ENCODE measurements at regions not wholly inside any gene's neighbourhood (a gene's known extent, or its start where the extent isn't known, plus 50 kb on each side); places are given as distances from the start of the nearest gene placed in this dataset.

DNA sequence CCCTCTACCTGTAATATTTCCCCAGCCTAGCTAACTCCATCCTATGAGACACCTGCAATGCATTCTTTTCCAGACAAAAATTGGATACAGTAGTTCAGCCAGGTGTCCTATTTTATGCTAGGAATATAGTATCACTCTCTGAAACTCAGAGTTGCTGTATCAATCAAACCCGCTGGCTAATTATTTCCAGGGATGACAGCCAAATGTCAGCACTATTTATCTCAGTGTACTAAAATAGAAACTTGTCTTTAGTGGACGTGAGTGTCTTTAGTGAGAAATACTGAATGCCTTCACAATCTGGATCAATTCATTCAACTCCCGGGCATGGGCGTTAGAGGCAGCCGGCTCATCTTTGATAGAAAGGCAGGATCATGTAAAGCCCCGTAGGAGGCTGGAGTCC is 196.2 kb downstream of the RBM46 start:
- ChIA-PET POLR2A (no interaction called here), CTCF (interaction anchor here (0.8 to 2.0 kb wide), 3 partner anchors 170 to 379 kb away, joined by 3 to 7 read pairs (median 4); no protein-coding TSS in a partner anchor)
- dilution Hi-C loops (cut with MboI; ENCODE audit: extremely low pct_ligation_motif_present, low sequenced_read_pairs) (no loop called here), intact Hi-C loops (cut with micrococcal nuclease) (no loop called here)
- TF ChIP-seq, protein P1, sequence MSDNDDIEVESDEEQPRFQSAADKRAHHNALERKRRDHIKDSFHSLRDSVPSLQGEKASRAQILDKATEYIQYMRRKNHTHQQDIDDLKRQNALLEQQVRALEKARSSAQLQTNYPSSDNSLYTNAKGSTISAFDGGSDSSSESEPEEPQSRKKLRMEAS (IDR thresholded peaks at IDR 0.05; ENCODE audit: insufficient read depth, insufficient read length): no peak
- H3K27me3 ChIP-seq (ENCODE audit: control insufficient read depth in 2 of 2, insufficient read depth in 2 of 2, low read length in 2 of 2): no peaks in the 10 kb centered on the region
- H3K4me3 ChIP-seq (replicated peaks in 1 of 3; ENCODE audit: insufficient read depth in 1 of 3, low read depth in 1 of 3, low read length in 3 of 3): no peak overlapping the region
- BruUV-seq (replicated peaks): no TSS peak
- DNase-seq (ENCODE audit: low read depth, low spot score): no peak
- H3K9me1 ChIP-seq (replicated peaks; ENCODE audit: control insufficient read depth, extremely low read depth, insufficient read depth, low read length): no peaks in the 10 kb centered on the region
- no peak overlapping the region for H3K4me2 ChIP-seq (ENCODE audit: insufficient read depth, low read length)
- no peaks in the 10 kb centered on the region for H3K79me2 ChIP-seq (ENCODE audit: control insufficient read depth, insufficient read depth, low read length)
- H3K4me1 ChIP-seq (ENCODE audit: control insufficient read depth, extremely low read depth, insufficient read depth, low read length): no peaks in the 10 kb centered on the region
- no peak overlapping the region for H3K27ac ChIP-seq (ENCODE audit: insufficient read depth, low read depth, low read length)
- no peak for FAIRE-seq
- no peak overlapping the region for H2AFZ ChIP-seq (ENCODE audit: low read depth, low read length)
- no peaks in the 10 kb centered on the region for H4K20me1 ChIP-seq (replicated peaks; ENCODE audit: control insufficient read depth, extremely low read depth, insufficient read depth, low read length)
- H3K9ac ChIP-seq (replicated peaks; ENCODE audit: extremely low read depth, insufficient read depth, low read length): no peak overlapping the region
- no peaks in the 10 kb centered on the region for H3K9me3 ChIP-seq (replicated peaks; ENCODE audit: control insufficient read depth, insufficient read depth, low read length)
- no peaks in the 10 kb centered on the region for H3K36me3 ChIP-seq (ENCODE audit: control insufficient read depth in 2 of 2, extremely low read depth in 1 of 2, insufficient read depth in 2 of 2, low read length in 2 of 2)

DNA sequence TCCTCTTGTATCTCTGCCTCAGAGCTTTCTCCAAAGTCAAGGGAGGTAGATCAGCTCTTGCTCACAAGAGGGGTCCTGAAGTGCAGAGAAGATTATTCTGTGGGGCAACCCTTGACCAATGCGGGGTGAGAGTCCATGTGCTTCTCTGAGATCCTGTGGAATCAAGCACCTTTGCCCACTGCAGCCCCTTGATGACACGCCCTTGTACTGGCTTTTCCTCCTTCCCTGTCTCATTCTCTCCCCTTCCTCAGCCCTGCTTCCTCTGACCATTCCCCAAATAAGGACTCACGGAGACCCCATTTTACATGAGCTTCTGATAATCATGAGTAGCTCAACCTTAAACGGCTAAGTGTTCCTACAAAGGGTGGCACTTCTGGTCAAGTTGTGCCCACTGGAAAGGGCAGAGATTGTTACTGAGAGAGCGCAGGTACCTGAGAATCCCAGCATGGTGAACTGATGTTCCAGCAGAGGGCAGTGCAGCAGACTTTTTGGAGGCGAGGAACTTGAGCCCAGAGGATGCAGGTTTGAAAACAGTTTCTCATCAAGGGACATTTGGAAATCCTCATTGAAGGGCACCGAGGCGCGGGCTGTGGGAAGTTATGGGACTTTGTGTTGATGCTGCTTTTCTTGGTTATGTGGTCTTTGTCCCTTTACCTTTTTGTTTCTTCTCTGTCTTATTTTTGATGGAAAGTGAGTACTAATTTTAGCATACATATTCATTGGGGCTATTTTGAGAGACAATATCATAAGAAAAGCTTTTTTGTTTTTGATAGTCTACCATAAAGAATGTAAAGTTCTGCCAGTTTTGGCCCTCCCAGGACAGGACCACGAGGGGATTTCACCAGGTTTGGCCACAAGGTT is 201.3 kb downstream of the RBM46 start:
- dilution Hi-C loops (cut with MboI; ENCODE audit: extremely low pct_ligation_motif_present, low sequenced_read_pairs) (no loop called here), intact Hi-C loops (cut with micrococcal nuclease) (loop anchor here (1.0 to 2.0 kb wide), 6 partner anchors 44 to 804 kb away; no protein-coding TSS in a partner anchor)
- Histone ChIP-seq H3K4me2 (ENCODE audit: insufficient read depth, low read length) (no peak overlapping the region), H3K36me3 (ENCODE audit: control insufficient read depth in 2 of 2, extremely low read depth in 1 of 2, insufficient read depth in 2 of 2, low read length in 2 of 2) (no peaks in the 10 kb centered on the region), H3K4me3 (replicated peaks in 1 of 3; ENCODE audit: insufficient read depth in 1 of 3, low read depth in 1 of 3, low read length in 3 of 3) (no peak overlapping the region), H2AFZ (ENCODE audit: low read depth, low read length) (no peak overlapping the region), H3K9me3 (replicated peaks; ENCODE audit: control insufficient read depth, insufficient read depth, low read length) (no peaks in the 10 kb centered on the region), H3K27ac (ENCODE audit: insufficient read depth, low read depth, low read length) (no peak overlapping the region), H4K20me1 (replicated peaks; ENCODE audit: control insufficient read depth, extremely low read depth, insufficient read depth, low read length) (no peaks in the 10 kb centered on the region), H3K9me1 (replicated peaks; ENCODE audit: control insufficient read depth, extremely low read depth, insufficient read depth, low read length) (no peaks in the 10 kb centered on the region), H3K9ac (replicated peaks; ENCODE audit: extremely low read depth, insufficient read depth, low read length) (no peak overlapping the region), H3K79me2 (ENCODE audit: control insufficient read depth, insufficient read depth, low read length) (no peaks in the 10 kb centered on the region), H3K4me1 (ENCODE audit: control insufficient read depth, extremely low read depth, insufficient read depth, low read length) (no peaks in the 10 kb centered on the region), H3K27me3 (ENCODE audit: control insufficient read depth in 2 of 2, insufficient read depth in 2 of 2, low read length in 2 of 2) (peaks cover 0 to 4% of the 10 kb centered on the region in 2 experiments)
- ChIA-PET CTCF (interaction anchor here (0.6 to 2.7 kb wide), 18 partner anchors 10 to 396 kb away, joined by 3 to 70 read pairs (median 4); no protein-coding TSS in a partner anchor), POLR2A (no interaction called here)
- peak; percentile 61 for DNase-seq (ENCODE audit: low read depth, low spot score)
- peak; percentile 58 for FAIRE-seq
- TF ChIP-seq, protein P2, sequence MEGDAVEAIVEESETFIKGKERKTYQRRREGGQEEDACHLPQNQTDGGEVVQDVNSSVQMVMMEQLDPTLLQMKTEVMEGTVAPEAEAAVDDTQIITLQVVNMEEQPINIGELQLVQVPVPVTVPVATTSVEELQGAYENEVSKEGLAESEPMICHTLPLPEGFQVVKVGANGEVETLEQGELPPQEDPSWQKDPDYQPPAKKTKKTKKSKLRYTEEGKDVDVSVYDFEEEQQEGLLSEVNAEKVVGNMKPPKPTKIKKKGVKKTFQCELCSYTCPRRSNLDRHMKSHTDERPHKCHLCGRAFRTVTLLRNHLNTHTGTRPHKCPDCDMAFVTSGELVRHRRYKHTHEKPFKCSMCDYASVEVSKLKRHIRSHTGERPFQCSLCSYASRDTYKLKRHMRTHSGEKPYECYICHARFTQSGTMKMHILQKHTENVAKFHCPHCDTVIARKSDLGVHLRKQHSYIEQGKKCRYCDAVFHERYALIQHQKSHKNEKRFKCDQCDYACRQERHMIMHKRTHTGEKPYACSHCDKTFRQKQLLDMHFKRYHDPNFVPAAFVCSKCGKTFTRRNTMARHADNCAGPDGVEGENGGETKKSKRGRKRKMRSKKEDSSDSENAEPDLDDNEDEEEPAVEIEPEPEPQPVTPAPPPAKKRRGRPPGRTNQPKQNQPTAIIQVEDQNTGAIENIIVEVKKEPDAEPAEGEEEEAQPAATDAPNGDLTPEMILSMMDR (IDR thresholded peaks at IDR 0.05; ENCODE audit: extremely low read depth in 1 of 2, insufficient read depth in 1 of 2, low read depth in 1 of 2, low read length in 2 of 2): peak; percentile 64
- TF ChIP-seq MYC (IDR thresholded peaks at IDR 0.05; ENCODE audit: low read depth, low read length): no peak
- BruUV-seq (replicated peaks): no TSS peak
